Epithelial cell of proximal tubule (primary cell): ENCODE measurements at regions not wholly inside any gene's neighbourhood (a gene's known extent, or its start where the extent isn't known, plus 50 kb on each side); places are given as distances from the start of the nearest gene placed in this dataset.

Experiments
- DNase-seq: peaks from one replicate; pipeline ENCODE4 v3.0.0-alpha.2; 2011; ENCODE audit warnings: low read depth
- H3K4me3 ChIP-seq: 2 replicates; pipeline ENCODE4 v1.5.1; 2011; ENCODE audit warnings: low read depth, mild to moderate bottlenecking, low read length
- CTCF ChIP-seq: conservative IDR thresholded peaks from 2 replicates; pipeline ENCODE4 v1.5.1; 2012; ENCODE audit warnings: low read depth, mild to moderate bottlenecking, low read length

GRCh38 chr6:58419321-58419720, 1101.9 kb downstream of the PRIM2 start:
- no peak overlapping the region for H3K4me3 ChIP-seq
- TF ChIP-seq CTCF: no peak
- DNase-seq: no peak
